DND-41 (cell line): ENCODE measurements at regions not wholly inside any gene's neighbourhood (a gene's known extent, or its start where the extent isn't known, plus 50 kb on each side); places are given as distances from the start of the nearest gene placed in this dataset.

Source experiments
- ATAC-seq: fragments of 200-7000 bp; cut with Tn5 transposase; 3 replicates; pipeline ENCODE4 v1.9.1; 2021; ENCODE audit warnings: low read depth; ENCODE audit not compliant: insufficient read depth
- DNase-seq: peaks from one replicate; pipeline ENCODE4 v3.0.0-alpha.2; 2020
- H2AFZ ChIP-seq: 2 replicates; pipeline ENCODE4 v1.6.0; 2012; ENCODE audit warnings: low read depth, low read length
- H3K27ac ChIP-seq: 2 replicates; pipeline ENCODE4 v1.5.1; 2012; ENCODE audit warnings: low read length, inconsistent platforms
- H3K27me3 ChIP-seq: fragments of 200-600 bp; sonication (generic); 2 replicates; pipeline ENCODE4 v1.6.0; 2012; ENCODE audit warnings: low read length, mild to moderate bottlenecking, inconsistent platforms; ENCODE audit not compliant: insufficient read depth, poor library complexity
- H3K36me3 ChIP-seq: 2 replicates; pipeline ENCODE4 v1.5.1; 2012; ENCODE audit warnings: low read length, inconsistent platforms; ENCODE audit not compliant: insufficient read depth
- H3K4me1 ChIP-seq: 2 replicates; pipeline ENCODE4 v1.5.1; 2012; ENCODE audit warnings: mild to moderate bottlenecking, low read length; ENCODE audit not compliant: insufficient read depth
- H3K4me2 ChIP-seq: 2 replicates; pipeline ENCODE4 v1.6.0; 2012; ENCODE audit warnings: mild to moderate bottlenecking, moderate library complexity, low read length, inconsistent platforms; ENCODE audit not compliant: insufficient read depth
- H3K4me3 ChIP-seq, 2 experiments: fragments of 200-600 bp in 1 of 2; shearing (Covaris generic) in 1 of 2; 2 replicates each; pipeline ENCODE4 v1.5.1; 2012 to 2016; ENCODE audit warnings: inconsistent platforms in 2 of 2, low read length in 2 of 2, mild to moderate bottlenecking in 2 of 2, low read depth in 1 of 2, moderate library complexity in 1 of 2
- H3K79me2 ChIP-seq: 2 replicates; pipeline ENCODE4 v1.6.0; 2012; ENCODE audit warnings: low read length, inconsistent platforms; ENCODE audit not compliant: insufficient read depth
- H3K9ac ChIP-seq: 2 replicates; pipeline ENCODE4 v1.6.0; 2012; ENCODE audit warnings: low read depth, mild to moderate bottlenecking, inconsistent platforms, low read length, moderate library complexity
- H3K9me3 ChIP-seq: 2 replicates; pipeline ENCODE4 v1.5.1; 2012; ENCODE audit warnings: low read length, moderate library complexity, mild to moderate bottlenecking, inconsistent platforms; ENCODE audit not compliant: insufficient read depth, severe bottlenecking
- H4K20me1 ChIP-seq: 2 replicates; pipeline ENCODE4 v1.6.0; 2012; ENCODE audit warnings: low read length; ENCODE audit not compliant: insufficient read depth
- CTCF ChIP-seq: IDR thresholded peaks from 2 replicates; pipeline ENCODE4 v1.5.1; 2012; ENCODE audit warnings: borderline replicate concordance, low read length, moderate library complexity, mild to moderate bottlenecking; ENCODE audit not compliant: poor library complexity, severe bottlenecking; ENCODE audit errors: extremely low read depth
- EZH2 ChIP-seq: IDR thresholded peaks from 3 replicates; pipeline ENCODE4 v1.6.1; 2012; ENCODE audit warnings: borderline replicate concordance, low read depth, mild to moderate bottlenecking, moderate library complexity, low read length, inconsistent platforms; ENCODE audit not compliant: severe bottlenecking

- no peak for ATAC-seq
- Histone ChIP-seq H3K9me3 (no peaks in the 10 kb centered on the region), H3K9ac (no peak overlapping the region), H3K79me2 (no peaks in the 10 kb centered on the region), H3K4me3 (no peak overlapping the region), H3K27ac (no peak overlapping the region), H3K36me3 (no peaks in the 10 kb centered on the region), H3K4me1 (no peaks in the 10 kb centered on the region), H3K4me2 (no peak overlapping the region), H3K27me3 (peaks cover 2% of the 10 kb centered on the region), H2AFZ (no peak overlapping the region), H4K20me1 (no peaks in the 10 kb centered on the region)
- no peak for DNase-seq
- no peak for TF ChIP-seq EZH2
- no peak for TF ChIP-seq CTCF
These were observed 50.5 kb upstream of the KCNMB2 start for GRCh38 chr3:178485756-178486155.
